ENCODE measurements at regions not wholly inside any gene's neighbourhood (a gene's known extent, or its start where the extent isn't known, plus 50 kb on each side); places are given as distances from the start of the nearest gene placed in this dataset.

DNA sequence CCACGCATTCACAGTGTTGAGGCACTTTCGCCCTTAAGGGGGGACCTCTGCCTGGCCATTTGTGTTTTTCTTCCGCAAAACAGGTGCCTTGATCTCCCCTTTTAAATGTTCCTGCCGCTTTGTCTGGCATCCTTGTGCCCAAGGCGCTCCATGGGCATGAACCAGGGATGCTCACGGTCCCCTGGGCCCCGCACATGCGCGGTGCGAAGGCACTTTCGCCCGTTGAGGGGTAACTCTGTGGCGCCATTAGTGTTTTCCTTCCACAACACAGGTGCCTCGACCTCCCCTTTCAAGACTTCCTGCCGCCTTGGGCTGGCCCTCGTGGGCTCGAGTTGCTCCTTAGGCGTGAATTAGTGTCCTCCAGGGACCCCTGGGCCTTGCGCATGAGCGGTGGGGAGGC is 335.5 kb downstream of the ALG10 start:
- no peak overlapping the region for H3K4me3 ChIP-seq (replicated peaks in 1 of 3; ENCODE audit: insufficient read depth in 1 of 3, low read depth in 1 of 3, low read length in 3 of 3)
- no peak for DNase-seq (ENCODE audit: low read depth, low spot score)
- no peak overlapping the region for H3K27ac ChIP-seq (ENCODE audit: insufficient read depth, low read depth, low read length)
- ChIA-PET POLR2A (no interaction called here), CTCF (no interaction called here)
- dilution Hi-C loops (cut with MboI; ENCODE audit: extremely low pct_ligation_motif_present, low sequenced_read_pairs) (no loop called here), intact Hi-C loops (cut with micrococcal nuclease) (no loop called here)
- no peaks in the 10 kb centered on the region for H3K79me2 ChIP-seq (ENCODE audit: control insufficient read depth, insufficient read depth, low read length)
- no peak for TF ChIP-seq GATA2 (IDR thresholded peaks at IDR 0.05; ENCODE audit: insufficient read depth, insufficient read length, low read depth, low read length)
- TF ChIP-seq EZH2 (IDR thresholded peaks at IDR 0.05; ENCODE audit: borderline replicate concordance, low read depth, low read length, severe bottlenecking) = no peak
- TF ChIP-seq JUN (IDR thresholded peaks at IDR 0.05; ENCODE audit: borderline replicate concordance, insufficient read depth, insufficient read length, low read depth) = no peak
- TF ChIP-seq, protein P1, sequence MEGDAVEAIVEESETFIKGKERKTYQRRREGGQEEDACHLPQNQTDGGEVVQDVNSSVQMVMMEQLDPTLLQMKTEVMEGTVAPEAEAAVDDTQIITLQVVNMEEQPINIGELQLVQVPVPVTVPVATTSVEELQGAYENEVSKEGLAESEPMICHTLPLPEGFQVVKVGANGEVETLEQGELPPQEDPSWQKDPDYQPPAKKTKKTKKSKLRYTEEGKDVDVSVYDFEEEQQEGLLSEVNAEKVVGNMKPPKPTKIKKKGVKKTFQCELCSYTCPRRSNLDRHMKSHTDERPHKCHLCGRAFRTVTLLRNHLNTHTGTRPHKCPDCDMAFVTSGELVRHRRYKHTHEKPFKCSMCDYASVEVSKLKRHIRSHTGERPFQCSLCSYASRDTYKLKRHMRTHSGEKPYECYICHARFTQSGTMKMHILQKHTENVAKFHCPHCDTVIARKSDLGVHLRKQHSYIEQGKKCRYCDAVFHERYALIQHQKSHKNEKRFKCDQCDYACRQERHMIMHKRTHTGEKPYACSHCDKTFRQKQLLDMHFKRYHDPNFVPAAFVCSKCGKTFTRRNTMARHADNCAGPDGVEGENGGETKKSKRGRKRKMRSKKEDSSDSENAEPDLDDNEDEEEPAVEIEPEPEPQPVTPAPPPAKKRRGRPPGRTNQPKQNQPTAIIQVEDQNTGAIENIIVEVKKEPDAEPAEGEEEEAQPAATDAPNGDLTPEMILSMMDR (IDR thresholded peaks at IDR 0.05; ENCODE audit: extremely low read depth in 1 of 2, insufficient read depth in 1 of 2, low read depth in 1 of 2, low read length in 2 of 2) = no peak
- no peak for TF ChIP-seq MYC (IDR thresholded peaks at IDR 0.05; ENCODE audit: low read depth, low read length)
- no peak for TF ChIP-seq POLR2AphosphoS5 (IDR thresholded peaks at IDR 0.05; ENCODE audit: insufficient read depth, low read depth, low read length)
- TF ChIP-seq, protein P2, sequence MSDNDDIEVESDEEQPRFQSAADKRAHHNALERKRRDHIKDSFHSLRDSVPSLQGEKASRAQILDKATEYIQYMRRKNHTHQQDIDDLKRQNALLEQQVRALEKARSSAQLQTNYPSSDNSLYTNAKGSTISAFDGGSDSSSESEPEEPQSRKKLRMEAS (IDR thresholded peaks at IDR 0.05; ENCODE audit: insufficient read depth, insufficient read length) = no peak
- TF ChIP-seq FOS (IDR thresholded peaks at IDR 0.05; ENCODE audit: borderline replicate concordance, insufficient read depth, low read length) = no peak
- no peak for TF ChIP-seq POLR2A (IDR thresholded peaks at IDR 0.05; ENCODE audit: low read depth, low read length)
- H4K20me1 ChIP-seq (replicated peaks; ENCODE audit: control insufficient read depth, extremely low read depth, insufficient read depth, low read length) = no peaks in the 10 kb centered on the region
- H3K9ac ChIP-seq (replicated peaks; ENCODE audit: extremely low read depth, insufficient read depth, low read length) = no peak overlapping the region
- H3K4me1 ChIP-seq (ENCODE audit: control insufficient read depth, extremely low read depth, insufficient read depth, low read length) = no peaks in the 10 kb centered on the region
- no peak for FAIRE-seq
- peaks cover 2% of the 10 kb centered on the region for H3K9me3 ChIP-seq (replicated peaks; ENCODE audit: control insufficient read depth, insufficient read depth, low read length)
- no peaks in the 10 kb centered on the region for H3K36me3 ChIP-seq (ENCODE audit: control insufficient read depth in 2 of 2, extremely low read depth in 1 of 2, insufficient read depth in 2 of 2, low read length in 2 of 2)
- BruUV-seq (replicated peaks) = no TSS peak
- no peak overlapping the region for H2AFZ ChIP-seq (ENCODE audit: low read depth, low read length)
- H3K4me2 ChIP-seq (ENCODE audit: insufficient read depth, low read length) = no peak overlapping the region
- H3K27me3 ChIP-seq (ENCODE audit: control insufficient read depth in 2 of 2, insufficient read depth in 2 of 2, low read length in 2 of 2) = no peaks in the 10 kb centered on the region
- no peaks in the 10 kb centered on the region for H3K9me1 ChIP-seq (replicated peaks; ENCODE audit: control insufficient read depth, extremely low read depth, insufficient read depth, low read length)
